GM19023 (cell line): ENCODE measurements at regions not wholly inside any gene's neighbourhood (a gene's known extent, or its start where the extent isn't known, plus 50 kb on each side); places are given as distances from the start of the nearest gene placed in this dataset.

Experiments used
- ATAC-seq: cut with Tn5 transposase; IDR thresholded peaks from one replicate; pipeline ENCODE4 v1.9.1; 2021; ENCODE audit warnings: mild to moderate bottlenecking, moderate library complexity; ENCODE audit not compliant: unreplicated experiment

DNA sequence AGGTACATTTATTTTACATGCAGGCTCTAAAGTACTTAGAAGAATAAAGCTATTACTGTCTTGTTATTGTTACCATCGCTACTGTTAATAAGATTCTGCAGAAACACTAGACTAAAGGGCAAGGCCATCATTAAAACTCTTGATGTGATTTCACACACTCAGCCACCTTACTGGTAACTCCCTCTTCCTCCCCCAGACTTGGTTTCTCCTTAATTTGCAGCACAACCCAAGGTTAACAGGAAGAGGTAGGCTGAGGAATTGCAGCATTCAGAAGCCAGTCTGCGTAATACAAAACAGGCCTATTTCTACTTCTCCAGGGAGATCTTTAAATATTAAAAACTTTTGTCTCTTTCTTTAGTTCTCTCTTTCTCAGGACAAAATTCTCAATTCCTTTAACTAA, 210.3 kb downstream of the BTG1 start:
- ATAC-seq: no peak

GRCh38 chr12:91931111-91931510, 214.5 kb downstream of the BTG1 start:
- no peak for ATAC-seq

- ATAC-seq: no peak
Measured at GRCh38 chr12:91928501-91928900, 217.1 kb downstream of the BTG1 start.

GRCh38 chr12:91926848-91927247, 218.8 kb downstream of the BTG1 start:
- ATAC-seq: no peak

DNA sequence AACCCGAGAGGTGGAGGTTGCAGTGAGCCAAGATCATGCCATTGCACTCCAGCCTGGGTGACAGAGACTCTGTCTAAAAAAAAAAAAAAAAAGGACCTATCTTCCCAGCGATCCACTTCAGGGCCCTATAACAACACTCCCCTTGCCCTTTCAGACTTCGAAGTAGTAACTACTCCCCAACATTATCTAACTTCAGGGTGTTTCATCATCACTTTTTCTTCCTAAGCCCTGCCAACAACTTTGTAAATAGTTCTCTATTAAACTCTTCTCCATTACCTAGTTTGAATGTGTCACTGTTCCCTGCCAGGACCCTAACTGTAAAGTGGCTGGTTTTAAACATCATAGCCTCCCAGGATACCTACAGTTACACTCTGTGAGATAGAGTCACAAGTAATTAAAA, 220.8 kb downstream of the BTG1 start:
- no peak for ATAC-seq

DNA sequence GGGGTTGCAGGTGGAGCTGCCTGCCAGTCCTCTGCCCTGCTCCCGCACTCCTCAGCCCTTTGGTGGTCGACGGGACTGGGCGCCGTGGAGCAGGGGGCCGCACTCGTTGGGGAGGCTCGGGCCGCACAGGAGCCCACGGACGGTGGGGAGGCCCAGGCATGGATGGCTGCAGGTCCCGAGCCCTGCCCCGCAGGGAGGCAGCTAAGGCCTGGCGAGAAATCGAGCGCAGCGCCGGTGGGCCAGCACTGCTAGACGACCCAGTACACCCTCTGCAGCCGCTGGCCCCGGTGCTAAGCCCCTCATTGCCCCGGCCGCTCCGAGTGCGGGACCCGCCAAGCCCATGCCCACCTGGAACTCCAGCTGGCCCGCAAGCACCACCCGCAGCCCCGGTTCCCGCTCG, 221.8 kb downstream of the BTG1 start:
- no peak for ATAC-seq

GRCh38 chr12:91922674-91923073, 223.0 kb downstream of the BTG1 start:
- ATAC-seq: no peak

GRCh38 chr12:91922139-91922538, 223.5 kb downstream of the BTG1 start:
- no peak for ATAC-seq

GRCh38 chr12:91921555-91921954, 224.1 kb downstream of the BTG1 start:
- ATAC-seq: no peak

DNA sequence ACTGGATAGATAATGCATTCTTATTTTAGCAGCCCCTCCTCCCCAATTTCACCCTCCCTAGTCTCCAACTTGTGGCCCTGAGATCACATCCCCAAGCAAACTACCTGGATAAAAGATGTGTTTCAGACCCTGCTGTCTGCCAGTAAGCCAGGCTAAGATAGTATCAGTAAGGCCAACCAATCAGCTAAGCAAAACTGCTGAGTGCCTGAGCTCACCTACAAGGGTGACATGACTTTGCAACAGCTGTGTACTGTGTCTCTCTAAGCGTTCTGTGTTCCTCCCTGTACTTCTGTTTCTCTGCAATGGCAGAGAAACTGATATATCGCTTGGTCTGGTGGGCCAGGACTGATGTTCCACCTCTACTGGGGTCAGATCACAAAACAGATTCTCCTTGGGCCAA, 224.9 kb downstream of the BTG1 start:
- ATAC-seq: no peak

DNA sequence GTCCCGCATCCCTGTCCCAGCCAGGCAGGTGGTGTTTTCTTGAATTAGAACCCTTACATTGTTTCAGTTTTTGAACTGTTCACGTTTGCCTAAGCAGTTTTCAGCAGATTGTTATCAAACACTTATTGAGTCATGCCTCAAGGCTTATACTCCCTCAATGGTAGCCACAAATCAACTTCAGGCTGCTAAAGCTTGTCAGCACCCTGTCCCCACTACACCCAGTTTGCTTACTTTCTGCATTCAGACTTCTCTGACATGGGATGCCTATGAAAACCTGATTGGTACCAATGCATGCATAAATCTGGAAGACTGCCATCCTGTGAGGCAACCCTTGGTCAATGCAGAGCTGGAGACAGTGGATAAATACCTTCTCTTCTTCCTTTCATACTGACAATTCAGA, 225.4 kb downstream of the BTG1 start:
- no peak for ATAC-seq

- no peak for ATAC-seq
Measured at GRCh38 chr12:91918431-91918830, 227.2 kb downstream of the BTG1 start.

- ATAC-seq: no peak
Measured at GRCh38 chr12:91914701-91915100, 230.9 kb downstream of the BTG1 start.

GRCh38 chr12:91913651-91914050, 232.0 kb downstream of the BTG1 start:
- no peak for ATAC-seq

GRCh38 chr12:91913124-91913523, 232.5 kb downstream of the BTG1 start:
- ATAC-seq: no peak

DNA sequence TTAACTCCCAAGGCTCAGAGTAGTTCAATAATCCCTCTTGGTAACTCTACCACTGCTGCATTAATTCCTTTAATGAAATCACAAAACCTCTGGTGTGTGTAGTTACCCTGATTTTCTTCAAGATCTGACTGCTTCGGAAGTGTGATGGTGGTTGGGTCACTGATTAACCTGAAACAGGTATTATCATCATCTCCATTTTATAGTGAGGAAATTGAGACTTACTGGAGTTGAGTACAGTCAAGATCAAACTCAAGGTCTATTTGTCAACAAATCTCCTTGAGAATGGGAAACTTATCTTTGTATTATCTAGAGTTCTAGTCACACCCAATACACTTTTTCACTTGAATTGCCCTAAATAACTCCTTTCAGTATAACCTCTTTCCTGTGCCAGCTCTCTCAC, 233.5 kb downstream of the BTG1 start:
- ATAC-seq: no peak

DNA sequence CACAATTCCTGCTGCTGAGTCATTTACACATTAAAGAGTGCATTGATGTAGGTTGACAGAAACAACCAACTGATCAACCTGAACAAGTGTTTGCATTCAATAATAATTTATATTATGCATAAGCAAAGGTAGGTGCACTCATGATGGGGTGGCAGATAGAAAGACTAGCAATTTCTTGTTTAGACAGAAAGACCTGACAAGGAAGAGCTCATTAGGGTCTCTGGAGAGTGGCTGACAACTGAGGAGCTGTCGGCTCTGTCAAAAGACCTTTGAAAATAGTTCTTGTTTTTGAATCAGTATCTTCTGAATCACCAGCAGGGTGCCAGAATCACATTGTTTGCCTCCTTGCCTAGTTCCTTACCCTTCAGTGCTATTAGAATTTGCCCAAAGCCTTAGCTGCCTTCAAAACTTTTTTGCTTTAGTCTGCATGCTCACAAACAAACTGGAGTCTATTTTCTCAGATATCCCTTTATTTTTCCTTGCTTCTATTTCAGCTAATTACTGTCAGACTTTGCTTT, 234.7 kb downstream of the BTG1 start:
- ATAC-seq: no peak

- no peak for ATAC-seq
Measured at GRCh38 chr12:91902860-91903683, 242.6 kb downstream of the BTG1 start.

DNA sequence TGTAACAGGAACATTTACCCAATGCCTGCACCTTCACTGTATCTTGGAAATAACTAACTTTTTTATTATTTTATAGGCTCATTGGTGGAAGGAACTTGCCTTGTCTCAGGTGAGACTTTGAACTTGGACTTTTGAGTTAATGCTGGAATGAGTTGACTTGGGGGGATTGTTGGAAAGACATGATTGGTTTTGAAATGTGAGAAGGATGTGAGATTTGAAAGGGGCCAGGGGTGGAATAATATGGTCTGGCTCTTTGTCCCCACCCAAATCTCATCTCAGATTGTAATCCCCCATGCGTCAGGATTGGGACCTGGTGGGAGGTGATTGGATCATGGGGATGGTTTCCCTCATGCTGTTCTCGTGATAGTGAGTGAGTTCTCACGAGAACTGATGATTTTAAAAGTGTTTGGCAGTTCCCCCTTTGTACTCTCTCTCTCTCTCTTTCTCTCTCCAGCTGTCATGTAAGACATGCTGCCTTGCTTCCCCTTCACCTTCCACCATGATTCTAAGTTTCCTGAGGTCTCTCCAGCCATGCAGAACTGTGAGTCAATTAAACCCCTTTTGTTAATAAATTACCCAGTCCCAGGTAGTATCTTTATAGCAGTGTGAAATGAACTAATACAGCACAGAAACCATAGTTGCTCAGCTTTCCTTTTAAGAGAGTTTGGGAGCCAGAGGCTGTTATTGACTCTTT, 244.1 kb downstream of the BTG1 start:
- ATAC-seq: no peak

- ATAC-seq: no peak
Measured at GRCh38 chr12:91900971-91901370, 244.7 kb downstream of the BTG1 start.

DNA sequence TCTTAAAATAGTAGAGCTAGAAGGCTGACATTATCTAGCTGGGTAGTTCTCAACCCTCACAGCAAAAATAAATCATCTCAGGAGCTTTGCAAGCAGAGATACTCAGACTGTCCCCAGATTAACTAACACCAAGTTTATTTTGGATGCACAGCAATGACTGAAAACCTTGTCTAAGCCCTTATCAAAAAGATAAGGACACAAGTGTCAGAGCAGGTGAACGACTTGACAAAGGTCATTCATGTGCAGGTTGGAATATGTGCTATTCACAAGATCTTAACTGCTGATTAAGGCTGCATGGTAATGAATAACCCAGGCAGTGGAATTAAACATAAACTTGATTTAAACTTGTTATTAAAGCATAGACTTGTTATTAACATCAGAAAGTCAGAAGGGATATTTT, 246.6 kb downstream of the BTG1 start:
- ATAC-seq: no peak

GRCh38 chr12:91897025-91897515, 248.6 kb downstream of the BTG1 start:
- no peak for ATAC-seq
